HepG2 (cell line): ENCODE measurements at regions not wholly inside any gene's neighbourhood (a gene's known extent, or its start where the extent isn't known, plus 50 kb on each side); places are given as distances from the start of the nearest gene placed in this dataset.

Source experiments
- ATAC-seq: fragments of 200-7000 bp; cut with Tn5 transposase; 3 replicates; pipeline ENCODE4 v1.9.1; 2020; ENCODE audit warnings: mild to moderate bottlenecking, moderate library complexity
- BruUV-seq: library from RNA; stranded (reverse); fragments of 400-500 nt; replicated peaks from 2 replicates; lab custom pipeline; 2021; lab: Mats Ljungman, UMichigan
- CTCF ChIA-PET: fragments of 300-600 bp; formaldehyde crosslinking; extraction: SDS; loops from one replicate; lab custom pipeline; 2021; ENCODE audit warnings: low total read pairs, inconsistent platforms, low intra/inter-chr PET ratio; lab: Yijun Ruan, JAX
- POLR2A ChIA-PET: fragments of 350-600 bp; sonication (Branson Sonifier 250); formaldehyde crosslinking; loops from one replicate; lab custom pipeline; 2020; ENCODE audit warnings: antibody characterized with exemption, inconsistent platforms; lab: Yijun Ruan, JAX
- DNase-seq: peaks from one replicate; pipeline ENCODE4 v3.0.0-alpha.2; 2015; ENCODE audit warnings: low spot score
- FAIRE-seq: peaks from 3 replicates; lab custom pipeline; 2011; peaks lifted over from hg19 to GRCh38; lab: Jason Lieb, UNC
- H2AFZ ChIP-seq: one replicate; pipeline ENCODE4 v1.6.1; 2011; ENCODE audit warnings: low read length, inconsistent platforms
- H3K27ac ChIP-seq: fragments of 300-600 bp; 3 replicates; pipeline ENCODE4 v1.8.0; 2011; ENCODE audit warnings: mixed run types, mild to moderate bottlenecking, mixed read lengths, low read length, inconsistent platforms; ENCODE audit not compliant: insufficient read depth; ENCODE audit errors: extremely low read length
- H3K27me3 ChIP-seq, 2 experiments: fragments of 200-600 bp in 1 of 2; 2 replicates in 1 of 2; 3 replicates in 1 of 2; pipeline versions ENCODE4 v1.6.0 to v1.8.0; 2011; ENCODE audit warnings: low read length in 2 of 2, mild to moderate bottlenecking in 2 of 2, moderate library complexity in 2 of 2, inconsistent platforms in 1 of 2; ENCODE audit not compliant: insufficient read depth in 2 of 2, control insufficient read depth in 1 of 2
- H3K36me3 ChIP-seq, 2 experiments: fragments of 200-600 bp in 1 of 2; replicated peaks in 1 of 2; 2 replicates in 1 of 2; 3 replicates in 1 of 2; pipeline versions ENCODE4 v1.5.1 to v1.8.0; 2011; ENCODE audit warnings: low read length in 2 of 2, inconsistent platforms in 1 of 2; ENCODE audit not compliant: insufficient read depth in 2 of 2, control insufficient read depth in 1 of 2
- H3K4me1 ChIP-seq: 2 replicates; pipeline ENCODE4 v1.5.1; 2012; ENCODE audit warnings: low read length, inconsistent platforms; ENCODE audit not compliant: insufficient read depth
- H3K4me2 ChIP-seq: 2 replicates; pipeline ENCODE4 v1.6.0; 2011; ENCODE audit warnings: low read depth, low read length, inconsistent platforms
- H3K4me3 ChIP-seq, 3 experiments: fragments of 200-600 bp in 1 of 3; sonication (generic), shearing (Covaris generic) in 1 of 3; replicated peaks in 1 of 3; 2 replicates each; pipeline ENCODE4 v1.5.1; 2011 to 2016; ENCODE audit warnings: low read length in 3 of 3, inconsistent platforms in 2 of 3, low read depth in 2 of 3, mild to moderate bottlenecking in 2 of 3, control low read depth in 1 of 3, mixed read lengths in 1 of 3; ENCODE audit not compliant: insufficient read depth in 1 of 3
- H3K79me2 ChIP-seq: one replicate; pipeline ENCODE4 v1.6.1; 2011; ENCODE audit warnings: low read length, inconsistent platforms; ENCODE audit not compliant: insufficient read depth
- H3K9ac ChIP-seq: 2 replicates; pipeline ENCODE4 v1.6.0; 2011; ENCODE audit warnings: mild to moderate bottlenecking, low read depth, low read length, inconsistent platforms; ENCODE audit not compliant: insufficient read depth
- H3K9me3 ChIP-seq: 2 replicates; pipeline ENCODE4 v1.5.1; 2012; ENCODE audit warnings: mild to moderate bottlenecking, low read length
- H4K20me1 ChIP-seq: 2 replicates; pipeline ENCODE4 v1.6.0; 2011; ENCODE audit warnings: inconsistent platforms, mild to moderate bottlenecking, low read length, moderate library complexity; ENCODE audit not compliant: insufficient read depth
- ATF1 ChIP-seq: IDR thresholded peaks from 2 replicates; pipeline ENCODE4 v1.6.1; 2016; ENCODE audit warnings: mild to moderate bottlenecking, control low read depth
- ATRX ChIP-seq: sonication (generic); formaldehyde crosslinking; IDR thresholded peaks from 2 replicates; pipeline ENCODE4 v1.4.0; 2020; ENCODE audit warnings: missing genetic modification reagents, borderline replicate concordance
- CREBL2 ChIP-seq: sonication (generic); formaldehyde crosslinking; IDR thresholded peaks from 2 replicates; pipeline ENCODE4 v1.8.1; 2023; ENCODE audit warnings: missing genetic modification reagents, mild to moderate bottlenecking, borderline replicate concordance
- RFXANK ChIP-seq: IDR thresholded peaks from 2 replicates; pipeline ENCODE4 v1.6.1; 2016
- SNAPC4 ChIP-seq: sonication (generic); formaldehyde crosslinking; IDR thresholded peaks from 2 replicates; pipeline ENCODE4 v1.4.0; 2020; ENCODE audit warnings: mild to moderate bottlenecking, missing genetic modification reagents
- WGBS: methylation state at CpG from one replicate; pipeline ENCODE4 v1.1.6; 2017; ENCODE audit warnings: low lambda C conversion rate; 5-methylcytosine and 5-hydroxymethylcytosine counted together
- in situ Hi-C: cut with HindIII; loops from 2 replicates; pipeline ENCODE4 v1.10.0; 2017; ENCODE audit warnings: low pct_unique_long_range_greater_than_20kb; ENCODE audit not compliant: extremely low pct_ligation_motif_present
- intact Hi-C: fragments of 100-400 bp; cut with micrococcal nuclease; formaldehyde crosslinking; loops from one replicate; pipeline ENCODE4 v1.10.0; 2022; ENCODE audit not compliant: unreplicated experiment

GRCh38 chr13:33973194-33973593 lies 155.2 kb downstream of the RFC3 start:
- POLR2A ChIA-PET = no interaction called here
- no TSS peak for BruUV-seq
- Histone ChIP-seq H3K27ac (no peak overlapping the region), H3K9me3 (no peaks in the 10 kb centered on the region), H3K4me3 (no peak overlapping the region), H3K4me2 (no peak overlapping the region), H3K36me3 (no peaks in the 10 kb centered on the region; a peak in 1 of 5 replicates), H2AFZ (no peak overlapping the region), H3K79me2 (no peaks in the 10 kb centered on the region), H3K27me3 (no peaks in the 10 kb centered on the region), H3K9ac (no peak overlapping the region), H4K20me1 (no peaks in the 10 kb centered on the region), H3K4me1 (peaks cover 26% of the 10 kb centered on the region)
- intact Hi-C loops (no loop called here), in situ Hi-C loops (no loop called here)
- no peak for TF ChIP-seq ATRX (CRISPR knock-in tag)
- TF ChIP-seq CREBL2 (CRISPR knock-in tag) = no peak
- no peak for TF ChIP-seq SNAPC4 (CRISPR knock-in tag)
- TF ChIP-seq ATF1 (CRISPR knock-in tag) = no peak
- TF ChIP-seq RFXANK (CRISPR knock-in tag) = no peak
- DNase-seq = no peak
- CTCF ChIA-PET = no interaction called here
- no peak for FAIRE-seq
- 100% methylated on average over 3 of the region's 3 CpGs for WGBS
- ATAC-seq = no peak
